Lung (tissue), 11 donors: ENCODE measurements at regions not wholly inside any gene's neighbourhood (a gene's known extent, or its start where the extent isn't known, plus 50 kb on each side); places are given as distances from the start of the nearest gene placed in this dataset.

Experiments
- ATAC-seq: fragments of 200-7000 bp; cut with Tn5 transposase; one replicate; pipeline ENCODE4 v1.9.1; 2020; ENCODE audit warnings: moderate number of reproducible peaks; ENCODE audit not compliant: insufficient read depth, low FRiP score
- DNase-seq, 3 donors: peaks; one replicate each; pipeline ENCODE4 v3.0.0-alpha.2; 2013 to 2017
- H3K27ac ChIP-seq, 2 donors: one replicate each; pipeline ENCODE4 v1.5.1; 2013; ENCODE audit warnings: mild to moderate bottlenecking in 2 of 2, moderate library complexity in 2 of 2, control low read depth in 1 of 2, inconsistent platforms in 1 of 2, low read depth in 1 of 2, low read length in 1 of 2
- H3K27me3 ChIP-seq, 3 donors: one replicate each; pipeline ENCODE4 v1.5.1; 2013; ENCODE audit warnings: low read length in 2 of 3; ENCODE audit not compliant: control insufficient read depth in 3 of 3, insufficient read depth in 3 of 3
- H3K36me3 ChIP-seq, 4 donors: one replicate each; pipeline ENCODE4 v1.5.1; 2013; ENCODE audit warnings: low read length in 4 of 4, mild to moderate bottlenecking in 1 of 4, moderate library complexity in 1 of 4; ENCODE audit not compliant: control insufficient read depth in 4 of 4, insufficient read depth in 4 of 4
- H3K4me1 ChIP-seq, 5 donors: one replicate each; pipeline ENCODE4 v1.5.1; 2013; ENCODE audit warnings: low read length in 5 of 5, mild to moderate bottlenecking in 2 of 5, moderate library complexity in 1 of 5; ENCODE audit not compliant: control insufficient read depth in 5 of 5, insufficient read depth in 5 of 5
- H3K4me3 ChIP-seq: one replicate; pipeline ENCODE4 v1.5.1; 2013; ENCODE audit warnings: mild to moderate bottlenecking, control low read depth, moderate library complexity
- H3K9ac ChIP-seq, 2 donors: one replicate each; pipeline ENCODE4 v1.5.1; 2013; ENCODE audit warnings: low read length in 2 of 2, control low read depth in 1 of 2; ENCODE audit not compliant: insufficient read depth in 1 of 2
- H3K9me3 ChIP-seq, 4 donors: one replicate each; pipeline ENCODE4 v1.5.1; 2013; ENCODE audit warnings: low read length in 3 of 4, mild to moderate bottlenecking in 1 of 4, moderate library complexity in 1 of 4; ENCODE audit not compliant: control insufficient read depth in 4 of 4, insufficient read depth in 3 of 4
- CTCF ChIP-seq: IDR thresholded peaks from 2 replicates; pipeline ENCODE4 v1.5.1; 2012; ENCODE audit warnings: mild to moderate bottlenecking; ENCODE audit errors: control extremely low read depth, extremely low read depth
- WGBS, 2 donors: extraction: QIAGEN DNeasy Blood & Tissue Kit; methylation state at CpG; one replicate each; pipeline ENCODE4 v1.1.7; 2013; 5-methylcytosine and 5-hydroxymethylcytosine counted together
- donor health status: control.
- donor health status: control.
- donor health status: Bipolar disorder and iron deficiency.
- donor health status: healthy.
- donor health status: DM: yes; HTN: yes; CAD: no.

- no peak for DNase-seq
- H3K9ac ChIP-seq: no peak overlapping the region
- no peaks in the 10 kb centered on the region for H3K27me3 ChIP-seq
- H3K36me3 ChIP-seq: peaks cover 4 to 28% (median 9%) of the 10 kb centered on the region in 4 donors
- no peak overlapping the region for H3K27ac ChIP-seq
- H3K4me1 ChIP-seq: peaks cover 0 to 4% (median 3%) of the 10 kb centered on the region in 5 donors
- TF ChIP-seq CTCF: no peak
- no peak overlapping the region for H3K4me3 ChIP-seq
- H3K9me3 ChIP-seq: no peaks in the 10 kb centered on the region
- ATAC-seq: no peak
Measured at GRCh38 chr2:74078466-74078865, 69.2 kb downstream of the BOLA3 start.

GRCh38 chr2:74079522-74080341 is 68.0 kb downstream of the BOLA3 start:
- no peak overlapping the region for H3K9ac ChIP-seq
- TF ChIP-seq CTCF: no peak
- 81 to 82% methylated on average over 8 of the region's 8 CpGs for WGBS, 2 donors
- ATAC-seq (no peak), DNase-seq (no peak)
- H3K4me1 ChIP-seq: peaks cover 0 to 4% (median 3%) of the 10 kb centered on the region in 5 donors
- no peak overlapping the region for H3K27ac ChIP-seq
- peaks cover 0 to 28% (median 8%) of the 10 kb centered on the region in 4 donors for H3K36me3 ChIP-seq
- H3K9me3 ChIP-seq: peaks cover 0 to 2% (median 0%) of the 10 kb centered on the region in 4 donors
- H3K27me3 ChIP-seq: no peaks in the 10 kb centered on the region
- no peak overlapping the region for H3K4me3 ChIP-seq

- TF ChIP-seq CTCF: no peak
- 76 to 83% methylated on average over 9 to 10 of the region's 10 CpGs for WGBS, 2 donors
- peaks cover 0 to 2% (median 0%) of the 10 kb centered on the region in 4 donors for H3K9me3 ChIP-seq
- H3K9ac ChIP-seq: no peak overlapping the region
- DNase-seq (no peak), ATAC-seq (no peak)
- H3K27me3 ChIP-seq: no peaks in the 10 kb centered on the region
- H3K27ac ChIP-seq: no peak overlapping the region
- H3K4me1 ChIP-seq: peaks cover 0 to 4% (median 3%) of the 10 kb centered on the region in 5 donors
- H3K4me3 ChIP-seq: no peak overlapping the region
- peaks cover 0 to 31% (median 8%) of the 10 kb centered on the region in 4 donors for H3K36me3 ChIP-seq
Measured at GRCh38 chr2:74080346-74080745, 67.4 kb downstream of the BOLA3 start.
